ENCODE measurements at regions not wholly inside any gene's neighbourhood (a gene's known extent, or its start where the extent isn't known, plus 50 kb on each side); places are given as distances from the start of the nearest gene placed in this dataset.

- TF ChIP-seq POLR2AphosphoS5 (IDR thresholded peaks at IDR 0.05; ENCODE audit: low read depth, low read length) (no peak), POU2F2 (IDR thresholded peaks at IDR 0.05; ENCODE audit: low read depth, low read length) (no peak)
Observed at GRCh38 chr3:153045150-153045549, 116.9 kb upstream of the RAP2B start.

All from GM12891 (cell line).